Stomach (tissue), 8 donors: ENCODE measurements at regions not wholly inside any gene's neighbourhood (a gene's known extent, or its start where the extent isn't known, plus 50 kb on each side); places are given as distances from the start of the nearest gene placed in this dataset.

Experiments
- DNase-seq, 2 donors: peaks; one replicate each; pipeline versions ENCODE4 v3.0.0 to v3.0.0-alpha.2; 2013 to 2019
- H3K27ac ChIP-seq, 5 donors: fragments of 200-600 bp in 4 of 5; sonication (generic) in 4 of 5; one replicate each; pipeline ENCODE4 v1.5.1; 2013 to 2019; ENCODE audit warnings: mild to moderate bottlenecking in 1 of 5, moderate library complexity in 1 of 5
- H3K27me3 ChIP-seq, 3 donors: fragments of 200-600 bp; sonication (generic); one replicate each; pipeline ENCODE4 v1.5.1; 2017 to 2019; ENCODE audit warnings: mixed run types in 1 of 3
- H3K36me3 ChIP-seq, 4 donors: fragments of 200-600 bp; sonication (generic); 1 replicate in 3 of 4; 2 replicates in 1 of 4; pipeline ENCODE4 v1.5.1; 2016 to 2019
- H3K4me1 ChIP-seq, 4 donors: fragments of 200-600 bp; sonication (generic); one replicate each; pipeline ENCODE4 v1.5.1; 2016 to 2019
- H3K4me3 ChIP-seq, 4 donors: fragments of 200-600 bp; sonication (generic) in 3 of 4; one replicate each; pipeline ENCODE4 v1.5.1; 2016 to 2019; ENCODE audit warnings: mild to moderate bottlenecking in 1 of 4
- H3K9me3 ChIP-seq, 4 donors: fragments of 200-600 bp; sonication (generic); one replicate each; pipeline ENCODE4 v1.5.1; 2016 to 2019
- EP300 ChIP-seq: sonication (generic); formaldehyde crosslinking; IDR thresholded peaks from one replicate; pipeline ENCODE4 v1.6.1; 2017; ENCODE audit warnings: antibody characterized with exemption
- POLR2A ChIP-seq, 4 donors: fragments of 450-650 bp; IDR thresholded peaks; one replicate each; pipeline ENCODE4 v1.6.1; 2016; ENCODE audit warnings: antibody characterized with exemption in 4 of 4, control low read depth in 2 of 4, mild to moderate bottlenecking in 1 of 4, moderate library complexity in 1 of 4
- POLR2AphosphoS5 ChIP-seq, 3 donors: sonication (generic); formaldehyde crosslinking; IDR thresholded peaks; one replicate each; pipeline ENCODE4 v1.6.1; 2016; ENCODE audit warnings: antibody characterized with exemption in 3 of 3
- WGBS, 5 donors: extraction: QIAGEN DNeasy Blood & Tissue Kit in 3 of 5; methylation state at CpG; one replicate each; pipeline versions ENCODE4 v1.1.5 to v1.1.7; 2013 to 2018; 5-methylcytosine and 5-hydroxymethylcytosine counted together
- intact Hi-C: fragments of 100-400 bp; cut with DNase I; formaldehyde crosslinking; loops from one replicate; pipeline ENCODE4 v1.15.1; 2023; ENCODE audit warnings: low total_unique reads
- TF ChIP-seq, protein P1 (sequence below), 7 experiments: fragments of 450-650 bp in 4 of 7; fragments of 200-600 bp in 3 of 7; sonication (generic) in 3 of 7; IDR thresholded peaks; one replicate each; pipeline ENCODE4 v1.5.1; 2016 to 2019; ENCODE audit warnings: antibody characterized with exemption in 7 of 7, control low read depth in 2 of 7, mild to moderate bottlenecking in 1 of 7
- donor health status: healthy with polysubstance abuse.
- donor health status: Bipolar disorder and iron deficiency.
- donor health status: healthy.

DNA sequence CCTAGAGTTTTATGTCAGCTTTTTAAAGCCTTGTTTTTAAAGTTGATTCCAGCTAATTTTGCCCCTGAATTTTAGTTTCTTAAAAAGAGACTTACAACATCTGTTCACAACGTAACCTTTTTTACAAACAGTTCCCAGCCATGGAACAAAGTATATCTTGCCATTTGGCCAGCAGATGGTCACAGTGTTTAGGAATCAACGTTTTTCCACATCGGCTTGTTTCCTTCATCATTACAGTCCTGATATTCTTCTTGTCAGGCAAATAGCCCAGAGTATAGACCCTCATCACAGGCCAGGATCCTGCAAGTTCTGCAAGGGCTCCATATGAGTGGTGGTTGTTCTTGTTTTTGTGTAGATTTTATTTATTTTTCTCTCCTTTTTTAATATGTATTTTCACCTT is 341.7 kb upstream of the HTR1E start:
- Histone ChIP-seq H3K9me3 (no peaks in the 10 kb centered on the region), H3K36me3 (no peaks in the 10 kb centered on the region), H3K27me3 (no peaks in the 10 kb centered on the region), H3K4me3 (no peak overlapping the region), H3K27ac (no peak overlapping the region), H3K4me1 (no peaks in the 10 kb centered on the region)
- 30 to 60% (median 42%) methylated on average over 3 of the region's 3 CpGs for WGBS, 5 donors
- intact Hi-C loops, result no loop called here
- TF ChIP-seq EP300 (no peak), POLR2A (IDR thresholded peaks at IDR 0.05) (no peak), POLR2AphosphoS5 (IDR thresholded peaks at IDR 0.05) (no peak)
- TF ChIP-seq, protein P1, sequence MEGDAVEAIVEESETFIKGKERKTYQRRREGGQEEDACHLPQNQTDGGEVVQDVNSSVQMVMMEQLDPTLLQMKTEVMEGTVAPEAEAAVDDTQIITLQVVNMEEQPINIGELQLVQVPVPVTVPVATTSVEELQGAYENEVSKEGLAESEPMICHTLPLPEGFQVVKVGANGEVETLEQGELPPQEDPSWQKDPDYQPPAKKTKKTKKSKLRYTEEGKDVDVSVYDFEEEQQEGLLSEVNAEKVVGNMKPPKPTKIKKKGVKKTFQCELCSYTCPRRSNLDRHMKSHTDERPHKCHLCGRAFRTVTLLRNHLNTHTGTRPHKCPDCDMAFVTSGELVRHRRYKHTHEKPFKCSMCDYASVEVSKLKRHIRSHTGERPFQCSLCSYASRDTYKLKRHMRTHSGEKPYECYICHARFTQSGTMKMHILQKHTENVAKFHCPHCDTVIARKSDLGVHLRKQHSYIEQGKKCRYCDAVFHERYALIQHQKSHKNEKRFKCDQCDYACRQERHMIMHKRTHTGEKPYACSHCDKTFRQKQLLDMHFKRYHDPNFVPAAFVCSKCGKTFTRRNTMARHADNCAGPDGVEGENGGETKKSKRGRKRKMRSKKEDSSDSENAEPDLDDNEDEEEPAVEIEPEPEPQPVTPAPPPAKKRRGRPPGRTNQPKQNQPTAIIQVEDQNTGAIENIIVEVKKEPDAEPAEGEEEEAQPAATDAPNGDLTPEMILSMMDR (IDR thresholded peaks at IDR 0.05), result no peak
- peak in 1 of 2 donors; percentile 12 for DNase-seq

DNA sequence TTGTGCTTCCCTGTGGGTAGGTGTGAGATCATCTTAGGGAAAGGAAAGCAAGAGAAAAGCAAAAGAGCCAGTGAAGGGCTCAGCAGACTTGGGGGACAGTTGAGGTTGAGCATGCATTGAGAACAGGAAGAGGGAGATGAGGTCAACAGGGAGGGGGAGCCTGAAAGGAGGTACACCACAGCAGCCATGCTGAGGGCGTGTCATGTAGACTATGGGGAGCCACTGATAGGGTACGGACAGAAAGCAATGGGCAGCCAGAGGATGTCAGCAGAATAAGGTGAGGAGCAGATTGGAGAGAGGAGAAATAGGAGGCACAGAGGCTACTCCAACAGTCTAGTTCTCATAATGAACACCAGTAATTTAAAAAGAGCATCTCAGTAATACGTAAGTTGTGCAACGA is 351.1 kb upstream of the HTR1E start:
- intact Hi-C loops, result no loop called here
- Histone ChIP-seq H3K4me3 (no peak overlapping the region), H3K9me3 (peaks cover 0 to 39% (median 35%) of the 10 kb centered on the region in 4 donors), H3K27ac (no peak overlapping the region), H3K36me3 (no peaks in the 10 kb centered on the region), H3K4me1 (no peaks in the 10 kb centered on the region), H3K27me3 (no peaks in the 10 kb centered on the region)
- no peak for DNase-seq
- WGBS, 5 donors, result 91 to 96% (median 94%) methylated on average over 4 of the region's 4 CpGs
- no peak for TF ChIP-seq POLR2A (IDR thresholded peaks at IDR 0.05)
- TF ChIP-seq POLR2AphosphoS5 (IDR thresholded peaks at IDR 0.05), result no peak
- TF ChIP-seq, protein P1 (IDR thresholded peaks at IDR 0.05), result no peak
- no peak for TF ChIP-seq EP300

DNA sequence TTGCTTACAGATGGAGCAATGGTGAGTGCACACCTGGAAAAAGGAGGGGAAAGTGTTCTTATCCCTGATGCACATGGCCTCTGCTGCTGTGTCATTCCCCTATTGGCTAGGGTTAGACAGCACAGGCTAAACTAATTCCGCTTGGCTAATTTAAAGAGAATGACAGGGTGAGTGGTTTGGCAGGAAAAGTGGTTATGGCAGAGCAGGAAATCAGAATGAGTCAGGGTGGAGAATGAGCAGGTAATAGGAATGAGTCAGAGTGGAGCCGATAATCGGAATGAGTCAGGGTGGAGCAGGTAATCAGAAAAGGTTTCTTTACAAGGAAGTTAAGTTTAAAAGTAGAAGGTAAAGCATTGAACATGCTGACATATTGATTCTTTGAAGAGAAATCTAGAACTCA is 355.5 kb upstream of the HTR1E start:
- Histone ChIP-seq H3K4me1 (no peaks in the 10 kb centered on the region), H3K9me3 (peaks cover 0 to 69% (median 45%) of the 10 kb centered on the region in 4 donors), H3K27me3 (no peaks in the 10 kb centered on the region), H3K4me3 (no peak overlapping the region), H3K36me3 (no peaks in the 10 kb centered on the region), H3K27ac (no peak overlapping the region)
- no peak for TF ChIP-seq POLR2AphosphoS5 (IDR thresholded peaks at IDR 0.05)
- intact Hi-C loops, result no loop called here
- 78 to 91% (median 90%) methylated on average over 3 of the region's 3 CpGs for WGBS, 5 donors
- no peak for DNase-seq

DNA sequence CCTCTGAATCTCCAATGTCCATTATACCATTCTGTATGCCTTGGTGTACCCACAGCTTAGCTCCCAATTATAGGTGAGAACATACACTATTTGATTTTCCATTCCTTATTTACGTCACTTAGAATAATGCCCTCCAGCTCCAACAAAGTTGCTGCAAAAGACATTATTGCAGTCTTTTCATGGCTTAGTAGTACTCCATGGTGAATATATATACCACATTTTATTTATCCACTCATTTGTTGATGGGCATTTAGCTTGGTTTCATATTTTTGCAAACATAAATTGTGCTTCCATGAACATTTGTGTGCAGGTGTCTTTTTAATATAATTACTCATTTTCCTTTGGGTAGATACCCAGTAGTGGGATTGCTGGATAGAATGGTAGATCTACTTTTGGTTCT is 374.1 kb upstream of the HTR1E start:
- Histone ChIP-seq H3K27ac (no peak overlapping the region), H3K36me3 (no peaks in the 10 kb centered on the region), H3K4me3 (no peak overlapping the region), H3K27me3 (no peaks in the 10 kb centered on the region), H3K9me3 (peaks cover 0 to 22% (median 5%) of the 10 kb centered on the region in 4 donors), H3K4me1 (no peaks in the 10 kb centered on the region)
- TF ChIP-seq EP300, result no peak
- TF ChIP-seq POLR2AphosphoS5 (IDR thresholded peaks at IDR 0.05), result no peak
- TF ChIP-seq, protein P1 (IDR thresholded peaks at IDR 0.05), result no peak
- no peak for TF ChIP-seq POLR2A (IDR thresholded peaks at IDR 0.05)
- no peak for DNase-seq
- intact Hi-C loops, result no loop called here
- 76 to 85% (median 80%) methylated on average over 1 of the region's 1 CpG for WGBS, 5 donors

DNA sequence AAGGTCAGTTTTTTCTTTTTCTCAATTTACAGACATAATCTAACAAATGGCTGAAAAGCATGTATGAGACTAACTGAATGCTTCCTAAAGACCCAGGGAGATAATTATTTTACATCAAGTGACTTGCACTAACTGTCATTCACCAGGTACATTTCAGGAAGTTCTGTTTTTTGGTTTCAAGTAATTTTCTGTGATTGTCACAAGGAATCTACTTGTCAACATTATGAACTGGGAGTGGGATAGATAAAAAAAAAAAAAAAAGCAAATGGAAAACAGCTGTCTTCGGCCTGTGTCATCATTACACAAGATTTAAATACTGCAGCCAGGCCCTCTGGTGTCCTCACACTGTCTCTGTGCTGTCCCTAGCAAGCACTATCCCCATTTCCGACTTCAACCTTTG is 379.0 kb upstream of the HTR1E start:
- no peak overlapping the region for H3K27ac ChIP-seq
- peaks cover 0 to 5% (median 2%) of the 10 kb centered on the region in 4 donors for H3K9me3 ChIP-seq
- TF ChIP-seq POLR2AphosphoS5 (IDR thresholded peaks at IDR 0.05) (no peak), POLR2A (IDR thresholded peaks at IDR 0.05) (no peak), EP300 (no peak)
- TF ChIP-seq, protein P1 (IDR thresholded peaks at IDR 0.05), result no peak
- DNase-seq, result no peak
- H3K4me1 ChIP-seq, result no peaks in the 10 kb centered on the region
- H3K36me3 ChIP-seq, result no peaks in the 10 kb centered on the region
- H3K4me3 ChIP-seq, result no peak overlapping the region
- H3K27me3 ChIP-seq, result no peaks in the 10 kb centered on the region
- intact Hi-C loops, result no loop called here
- WGBS, 5 donors, result 47 to 65% (median 54%) methylated on average over 2 of the region's 2 CpGs
